Mesenchymal stem cell (in vitro differentiated cells and primary cell): ENCODE measurements at regions not wholly inside any gene's neighbourhood (a gene's known extent, or its start where the extent isn't known, plus 50 kb on each side); places are given as distances from the start of the nearest gene placed in this dataset.

Source experiments
- DNase-seq: peaks from one replicate; pipeline ENCODE4 v3.0.0-alpha.2; 2013
- H2AFZ ChIP-seq: one replicate; pipeline ENCODE4 v1.6.1; 2013; ENCODE audit warnings: low read depth, mild to moderate bottlenecking, control low read depth, inconsistent platforms, low read length, moderate library complexity
- H2AK5ac ChIP-seq: 2 replicates; pipeline ENCODE4 v1.6.1; 2013; ENCODE audit warnings: low read length, moderate library complexity, mild to moderate bottlenecking, inconsistent platforms; ENCODE audit not compliant: severe bottlenecking
- H2BK120ac ChIP-seq: one replicate; pipeline ENCODE4 v1.6.1; 2013; ENCODE audit warnings: low read depth, mild to moderate bottlenecking, inconsistent platforms, low read length, moderate library complexity
- H2BK12ac ChIP-seq, 2 experiments: one replicate each; pipeline ENCODE4 v1.6.1; 2013; ENCODE audit warnings: inconsistent platforms in 2 of 2, low read length in 2 of 2, mild to moderate bottlenecking in 2 of 2, moderate library complexity in 2 of 2, control low read depth in 1 of 2
- H2BK15ac ChIP-seq: one replicate; pipeline ENCODE4 v1.6.1; 2013; ENCODE audit warnings: mild to moderate bottlenecking, low read depth, inconsistent platforms; ENCODE audit not compliant: poor library complexity, severe bottlenecking
- H2BK5ac ChIP-seq: 2 replicates; pipeline ENCODE4 v1.6.1; 2013; ENCODE audit warnings: low read depth, mild to moderate bottlenecking, low read length, control low read depth, inconsistent platforms; ENCODE audit not compliant: poor library complexity, severe bottlenecking
- H3K14ac ChIP-seq, 2 experiments: one replicate each; pipeline ENCODE4 v1.6.1; 2013; ENCODE audit warnings: inconsistent platforms in 2 of 2, low read length in 2 of 2, control low read depth in 1 of 2, mild to moderate bottlenecking in 1 of 2, moderate library complexity in 1 of 2
- H3K18ac ChIP-seq, 2 experiments: one replicate each; pipeline ENCODE4 v1.6.1; 2013; ENCODE audit warnings: inconsistent platforms in 2 of 2, low read length in 2 of 2, control low read depth in 1 of 2, low read depth in 1 of 2, mild to moderate bottlenecking in 1 of 2
- H3K23ac ChIP-seq, 2 experiments: one replicate each; pipeline ENCODE4 v1.6.1; 2013; ENCODE audit warnings: inconsistent platforms in 2 of 2, low read length in 2 of 2, mild to moderate bottlenecking in 2 of 2, moderate library complexity in 2 of 2, control low read depth in 1 of 2
- H3K27ac ChIP-seq: 2 replicates; pipeline ENCODE4 v1.5.1; 2013; ENCODE audit warnings: mild to moderate bottlenecking, moderate library complexity, low read length, control low read depth, inconsistent platforms; ENCODE audit not compliant: poor library complexity, severe bottlenecking
- H3K27me3 ChIP-seq, 2 experiments: 2 replicates each; pipeline versions ENCODE4 v1.6.1 to v1.7.0; 2013; ENCODE audit warnings: low read length in 2 of 2, mild to moderate bottlenecking in 2 of 2, moderate library complexity in 2 of 2, control low read depth in 1 of 2, inconsistent platforms in 1 of 2; ENCODE audit not compliant: control insufficient read depth in 1 of 2, insufficient read depth in 1 of 2
- H3K36me3 ChIP-seq, 2 experiments: 2 replicates each; pipeline versions ENCODE4 v1.6.1 to v1.7.0; 2013; ENCODE audit warnings: low read length in 2 of 2, control low read depth in 1 of 2, inconsistent platforms in 1 of 2, low read depth in 1 of 2, mild to moderate bottlenecking in 1 of 2; ENCODE audit not compliant: insufficient read depth in 2 of 2, control insufficient read depth in 1 of 2
- H3K4ac ChIP-seq, 2 experiments: one replicate each; pipeline ENCODE4 v1.6.1; 2013; ENCODE audit warnings: inconsistent platforms in 2 of 2, low read length in 2 of 2, mild to moderate bottlenecking in 2 of 2, moderate library complexity in 2 of 2, control low read depth in 1 of 2, low read depth in 1 of 2
- H3K4me1 ChIP-seq: 2 replicates; pipeline ENCODE4 v1.6.1; 2013; ENCODE audit warnings: low read depth, low read length, control low read depth; ENCODE audit not compliant: control insufficient read depth, insufficient read depth
- H3K4me2 ChIP-seq: 2 replicates; pipeline ENCODE4 v1.6.1; 2013; ENCODE audit warnings: low read length, mild to moderate bottlenecking, inconsistent platforms; ENCODE audit not compliant: poor library complexity, severe bottlenecking
- H3K4me3 ChIP-seq, 2 experiments: 2 replicates each; pipeline versions ENCODE4 v1.5.1 to v1.7.0; 2013; ENCODE audit warnings: low read length in 2 of 2, mild to moderate bottlenecking in 2 of 2, control low read depth in 1 of 2, low read depth in 1 of 2; ENCODE audit not compliant: insufficient read depth in 1 of 2
- H3K79me1 ChIP-seq: replicated peaks from 2 replicates; pipeline ENCODE4 v1.6.1; 2013; ENCODE audit warnings: mild to moderate bottlenecking, control low read depth, low read length, inconsistent platforms; ENCODE audit not compliant: poor library complexity, severe bottlenecking
- H3K9ac ChIP-seq: 2 replicates; pipeline ENCODE4 v1.7.0; 2013; ENCODE audit warnings: mild to moderate bottlenecking, low read length, moderate library complexity
- H3K9me3 ChIP-seq: 2 replicates; pipeline ENCODE4 v1.7.0; 2013; ENCODE audit warnings: mild to moderate bottlenecking, low read length; ENCODE audit not compliant: control insufficient read depth
- H4K8ac ChIP-seq: one replicate; pipeline ENCODE4 v1.6.1; 2013; ENCODE audit warnings: inconsistent platforms, mild to moderate bottlenecking, low read length, moderate library complexity
- H4K91ac ChIP-seq: one replicate; pipeline ENCODE4 v1.6.1; 2013; ENCODE audit warnings: mild to moderate bottlenecking, low read length, inconsistent platforms
- whole genome bisulfite sequencing: methylation state at CpG from one replicate; pipeline ENCODE4 v1.1.7; 2013; ENCODE audit warnings: mixed read lengths; 5-methylcytosine and 5-hydroxymethylcytosine counted together

GRCh38 chr17:77373299-77374169 is 232.8 kb downstream of the SEC14L1 start:
- Histone ChIP-seq H3K36me3 (peaks cover 0 to 25% of the 10 kb centered on the region in 2 experiments), H3K27me3 (no peaks in the 10 kb centered on the region), H3K79me1 (peaks cover 16% of the 10 kb centered on the region), H3K9ac (peak overlapping the region; percentile 96), H4K8ac (peak overlapping the region; percentile 88), H2BK120ac (peak overlapping the region; percentile 87), H2BK15ac (peak overlapping the region; percentile 83), H2AK5ac (no peak overlapping the region), H2BK5ac (peak overlapping the region; percentile 50), H3K4ac (peak overlapping the region; percentile 76 to 98), H3K4me1 (peaks cover 63% of the 10 kb centered on the region), H3K18ac (peak overlapping the region; percentile 71 to 91), H3K4me3 (peak overlapping the region; percentile 82 to 93), H3K23ac (peak overlapping the region; percentile 64 to 81), H3K14ac (peak overlapping the region in 1 of 2 experiments; percentile 80), H3K27ac (peak overlapping the region; percentile 86), H2AFZ (no peak overlapping the region), H2BK12ac (peak overlapping the region; percentile 52 to 70), H4K91ac (peak overlapping the region; percentile 62), H3K4me2 (peak overlapping the region; percentile 89), H3K9me3 (no peaks in the 10 kb centered on the region)
- peak; percentile 73 for DNase-seq
- WGBS: under 1% methylated on average over 84 of the region's 90 CpGs

DNA sequence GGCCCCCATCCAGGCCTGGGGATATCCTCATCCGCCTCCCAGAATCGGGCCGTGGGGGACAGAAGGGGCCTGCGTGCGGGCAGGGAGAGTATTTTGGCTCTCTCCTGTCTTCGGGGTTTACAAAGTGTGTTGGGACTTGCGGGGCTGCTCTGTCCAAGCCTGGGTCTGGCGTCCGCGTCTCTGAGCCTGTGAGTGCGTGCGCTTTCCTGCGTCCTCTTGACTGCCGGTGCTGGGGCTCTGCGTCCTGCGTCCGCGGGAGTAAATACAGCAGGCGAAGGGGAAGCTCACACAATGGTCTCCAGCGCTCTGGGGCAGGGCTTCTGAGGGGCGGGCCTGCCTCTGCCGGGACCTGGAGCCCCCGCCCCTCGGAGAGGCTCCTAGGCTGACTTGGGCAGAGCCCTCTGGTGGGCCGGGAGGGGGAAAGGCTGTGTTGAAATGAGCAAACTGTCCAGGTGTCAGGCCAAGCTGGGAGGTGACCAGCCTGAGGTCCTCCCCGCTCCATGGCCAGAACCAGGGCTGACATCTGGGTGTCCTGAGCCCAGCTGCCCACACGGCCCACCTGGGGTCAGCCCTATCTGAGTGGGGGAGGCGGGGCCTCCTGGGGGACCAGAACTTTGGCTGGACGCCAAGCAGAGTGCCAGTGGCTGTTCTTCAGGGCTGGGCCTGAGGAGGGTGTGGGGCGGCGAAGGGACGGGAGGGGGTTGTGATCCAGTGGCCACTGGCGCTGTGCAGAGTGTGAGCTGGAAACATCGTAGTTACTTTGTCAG is 233.6 kb downstream of the SEC14L1 start:
- Histone ChIP-seq H3K23ac (peak overlapping the region in 1 of 2 experiments; percentile 81), H3K18ac (peak overlapping the region; percentile 91 to 92), H3K4me3 (peak overlapping the region; percentile 82 to 93), H3K4me2 (peak overlapping the region; percentile 89), H2BK5ac (peak overlapping the region; percentile 50), H2AFZ (no peak overlapping the region), H3K36me3 (peaks cover 2 to 33% of the 10 kb centered on the region in 2 experiments), H3K14ac (peak overlapping the region in 1 of 2 experiments; percentile 89), H3K27me3 (no peaks in the 10 kb centered on the region), H4K91ac (peak overlapping the region; percentile 88), H2BK12ac (peak overlapping the region; percentile 70 to 96), H3K79me1 (peaks cover 12% of the 10 kb centered on the region), H2BK15ac (peak overlapping the region; percentile 15), H3K27ac (peak overlapping the region; percentile 86), H4K8ac (peak overlapping the region; percentile 87), H3K4me1 (peaks cover 69% of the 10 kb centered on the region), H3K4ac (peak overlapping the region; percentile 85 to 98), H2AK5ac (no peak overlapping the region), H3K9ac (peak overlapping the region; percentile 96), H2BK120ac (peak overlapping the region; percentile 87), H3K9me3 (no peaks in the 10 kb centered on the region)
- DNase-seq: peak; percentile 94
- WGBS: 1% methylated on average over 29 of the region's 34 CpGs

DNA sequence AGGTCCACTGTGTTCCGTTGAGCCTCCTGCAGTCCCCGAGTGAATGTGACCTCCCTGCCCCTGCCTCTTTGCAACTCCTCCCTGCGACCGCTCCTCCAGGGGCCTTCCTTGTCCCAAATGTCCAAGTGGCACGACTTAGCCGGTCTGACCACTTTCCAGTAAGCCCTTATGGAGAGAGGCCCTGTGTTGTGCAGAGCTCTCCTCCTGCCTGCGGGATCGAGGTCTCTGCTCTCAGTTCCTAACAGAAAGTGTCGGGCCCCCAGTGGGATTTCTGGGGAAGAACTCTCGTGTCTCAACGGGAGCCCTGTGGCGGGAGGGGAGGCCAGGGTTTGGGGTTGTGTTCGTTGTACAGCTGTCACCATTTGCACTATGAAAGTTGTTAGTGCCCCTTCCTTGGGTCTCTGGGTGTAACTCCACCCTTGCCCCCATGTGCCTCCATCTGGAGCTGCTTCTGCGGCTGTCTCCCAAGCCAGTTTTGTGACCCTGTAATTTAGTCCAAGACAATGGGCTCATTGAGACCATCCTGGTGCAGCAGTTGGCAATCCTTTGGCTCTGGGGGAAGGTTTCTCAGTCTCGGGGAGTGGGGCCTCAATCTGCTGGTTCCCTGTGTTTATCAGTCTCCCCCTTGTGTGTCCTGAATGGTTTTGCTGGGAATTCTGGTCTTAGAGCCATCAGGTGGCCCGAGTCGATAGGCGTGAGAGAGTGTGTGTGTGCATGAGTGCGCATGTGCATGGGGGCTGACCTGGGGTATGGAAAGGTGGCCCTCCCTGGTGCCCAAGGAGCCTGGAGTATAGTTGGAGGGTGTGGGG is 234.5 kb downstream of the SEC14L1 start:
- peak overlapping the region; percentile 65 to 85 for H3K4ac ChIP-seq
- H3K9ac ChIP-seq: peak overlapping the region; percentile 96
- peak overlapping the region in 1 of 2 experiments; percentile 93 for H3K4me3 ChIP-seq
- 59% methylated on average over 19 of the region's 19 CpGs for WGBS
- peak overlapping the region; percentile 40 to 51 for H2BK12ac ChIP-seq
- no peak overlapping the region for H2BK15ac ChIP-seq
- H4K91ac ChIP-seq: peak overlapping the region; percentile 66
- no peak for DNase-seq
- no peak overlapping the region for H2BK5ac ChIP-seq
- H3K36me3 ChIP-seq: peaks cover 3 to 30% of the 10 kb centered on the region in 2 experiments
- H3K14ac ChIP-seq: peak overlapping the region in 1 of 2 experiments; percentile 89
- H3K4me1 ChIP-seq: peaks cover 67% of the 10 kb centered on the region
- H2AK5ac ChIP-seq: no peak overlapping the region
- peak overlapping the region in 1 of 2 experiments; percentile 84 for H3K23ac ChIP-seq
- H3K27me3 ChIP-seq: no peaks in the 10 kb centered on the region
- H4K8ac ChIP-seq: no peak overlapping the region
- peak overlapping the region; percentile 89 to 92 for H3K18ac ChIP-seq
- peak overlapping the region; percentile 89 for H3K4me2 ChIP-seq
- no peaks in the 10 kb centered on the region for H3K9me3 ChIP-seq
- H3K79me1 ChIP-seq: peaks cover 5% of the 10 kb centered on the region
- no peak overlapping the region for H2BK120ac ChIP-seq
- H3K27ac ChIP-seq: peak overlapping the region; percentile 0
- no peak overlapping the region for H2AFZ ChIP-seq
